Prostate gland (tissue), 2 donors: ENCODE measurements at regions not wholly inside any gene's neighbourhood (a gene's known extent, or its start where the extent isn't known, plus 50 kb on each side); places are given as distances from the start of the nearest gene placed in this dataset.

Experiments used
- CTCF ChIP-seq, 4 experiments: fragments of 200-600 bp in 2 of 4; fragments of 450-650 bp in 2 of 4; sonication (generic) in 2 of 4; IDR thresholded peaks; 1 replicate in 3 of 4; 2 replicates in 1 of 4; pipeline ENCODE4 v1.5.1; 2016 to 2019; ENCODE audit warnings: antibody characterized with exemption in 4 of 4, mild to moderate bottlenecking in 2 of 4, moderate library complexity in 2 of 4
- POLR2A ChIP-seq: fragments of 450-650 bp; IDR thresholded peaks from one replicate; pipeline ENCODE4 v1.6.1; 2016; ENCODE audit warnings: antibody characterized with exemption, mild to moderate bottlenecking
- POLR2AphosphoS5 ChIP-seq: sonication (generic); formaldehyde crosslinking; IDR thresholded peaks from one replicate; pipeline ENCODE4 v1.6.1; 2017; ENCODE audit warnings: antibody characterized with exemption

- no peak for TF ChIP-seq CTCF (IDR thresholded peaks at IDR 0.05)
- TF ChIP-seq POLR2AphosphoS5, result no peak
- TF ChIP-seq POLR2A, result no peak
These were observed 154.8 kb upstream of the GAS1 start for GRCh38 chr9:87102126-87102525.
